HEK293 (cell line): ENCODE measurements at regions not wholly inside any gene's neighbourhood (a gene's known extent, or its start where the extent isn't known, plus 50 kb on each side); places are given as distances from the start of the nearest gene placed in this dataset.

Source experiments
- CTCF ChIP-seq: fragments of 450-650 bp; formaldehyde crosslinking; IDR thresholded peaks from 2 replicates; pipeline ENCODE4 v1.5.1; 2016; ENCODE audit warnings: missing biosample characterization, missing genetic modification characterization
- GLI4 ChIP-seq: fragments of 450-650 bp; formaldehyde crosslinking; IDR thresholded peaks from 2 replicates; pipeline ENCODE4 v1.5.1; 2016; ENCODE audit warnings: missing biosample characterization, missing genetic modification characterization
- HOXA7 ChIP-seq: sonication (generic); formaldehyde crosslinking; IDR thresholded peaks from 2 replicates; pipeline ENCODE4 v1.8.1; 2022; ENCODE audit warnings: missing genetic modification reagents, borderline replicate concordance
- PBX3 ChIP-seq: sonication (generic); formaldehyde crosslinking; IDR thresholded peaks from 2 replicates; pipeline ENCODE4 v1.8.1; 2022; ENCODE audit warnings: mild to moderate bottlenecking, moderate library complexity, missing genetic modification reagents
- YY2 ChIP-seq: fragments of 450-650 bp; formaldehyde crosslinking; IDR thresholded peaks from 2 replicates; pipeline ENCODE4 v1.5.1; 2016; ENCODE audit warnings: missing biosample characterization, missing genetic modification characterization
- ZNF133 ChIP-seq: fragments of 450-650 bp; formaldehyde crosslinking; IDR thresholded peaks from 2 replicates; pipeline ENCODE4 v1.5.1; 2016; ENCODE audit warnings: missing biosample characterization, missing genetic modification characterization
- ZNF274 ChIP-seq, 2 experiments: fragments of 200-500 bp in 1 of 2; fragments of 450-650 bp in 1 of 2; sonication (Bioruptor generic) in 1 of 2; formaldehyde crosslinking in 1 of 2; IDR thresholded peaks; 2 replicates each; pipeline versions ENCODE4 v1.5.1 to v1.6.1; 2014 to 2016; ENCODE audit warnings: borderline replicate concordance in 1 of 2, inconsistent platforms in 1 of 2, low read length in 1 of 2, missing biosample characterization in 1 of 2, missing genetic modification characterization in 1 of 2
- ZNF302 ChIP-seq: fragments of 450-650 bp; formaldehyde crosslinking; IDR thresholded peaks from 2 replicates; pipeline ENCODE4 v1.5.1; 2016; ENCODE audit warnings: missing biosample characterization, missing genetic modification characterization, low read depth
- ZNF423 ChIP-seq: fragments of 450-650 bp; formaldehyde crosslinking; IDR thresholded peaks from 2 replicates; pipeline ENCODE4 v1.5.1; 2016; ENCODE audit warnings: missing biosample characterization, missing genetic modification characterization
- ZNF501 ChIP-seq: fragments of 450-650 bp; formaldehyde crosslinking; IDR thresholded peaks from 2 replicates; pipeline ENCODE4 v1.5.1; 2016; ENCODE audit warnings: missing biosample characterization, missing genetic modification characterization
- ZNF768 ChIP-seq: fragments of 450-650 bp; formaldehyde crosslinking; IDR thresholded peaks from 2 replicates; pipeline ENCODE4 v1.5.1; 2018; ENCODE audit warnings: missing biosample characterization, mild to moderate bottlenecking, missing genetic modification characterization
- TF ChIP-seq, protein P1 (sequence below): fragments of 450-650 bp; IDR thresholded peaks from 2 replicates; pipeline ENCODE4 v1.5.1; 2018; ENCODE audit warnings: missing biosample characterization, missing genetic modification characterization
- TF ChIP-seq, protein P2 (sequence below): fragments of 450-650 bp; formaldehyde crosslinking; IDR thresholded peaks from 2 replicates; pipeline ENCODE4 v1.5.1; 2016; ENCODE audit warnings: missing biosample characterization, missing genetic modification characterization
- TF ChIP-seq, protein P3 (sequence below): fragments of 450-650 bp; formaldehyde crosslinking; IDR thresholded peaks from 2 replicates; pipeline ENCODE4 v1.5.1; 2016; ENCODE audit warnings: missing biosample characterization, missing genetic modification characterization

DNA sequence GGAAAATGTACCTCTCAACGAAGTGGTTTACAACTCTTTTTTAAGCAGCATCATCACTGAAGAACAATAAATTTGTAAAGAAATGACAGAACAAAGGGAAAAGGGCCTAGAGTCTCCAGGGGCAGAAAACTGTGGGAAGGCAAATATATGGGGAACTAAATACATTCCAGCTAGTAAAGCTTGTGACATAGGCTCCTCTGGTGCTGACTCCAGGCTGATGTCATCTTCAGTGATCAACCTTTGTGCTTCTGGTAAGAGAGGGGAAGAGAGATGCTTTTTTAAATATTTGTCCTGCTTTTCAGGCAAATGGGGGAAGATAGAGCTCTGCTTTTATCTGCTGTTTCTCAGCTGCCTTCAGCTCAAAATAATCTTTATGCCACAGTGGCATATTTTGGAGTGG, 323.2 kb downstream of the LRRIQ3 start:
- TF ChIP-seq HOXA7 (no peak), ZNF423 (no peak), CTCF (tag by site-specific recombination) (no peak), ZNF302 (tag by site-specific recombination) (no peak), YY2 (no peak), ZNF274 (IDR thresholded peaks at IDR 0.05; ENCODE audit: low read length) (no peak), ZNF274 (tag by site-specific recombination; IDR thresholded peaks at IDR 0.05; ENCODE audit: borderline replicate concordance) (no peak), ZNF768 (tag by site-specific recombination) (no peak), ZNF133 (no peak), PBX3 (no peak), ZNF501 (tag by site-specific recombination) (no peak), GLI4 (no peak)
- TF ChIP-seq, protein P1, sequence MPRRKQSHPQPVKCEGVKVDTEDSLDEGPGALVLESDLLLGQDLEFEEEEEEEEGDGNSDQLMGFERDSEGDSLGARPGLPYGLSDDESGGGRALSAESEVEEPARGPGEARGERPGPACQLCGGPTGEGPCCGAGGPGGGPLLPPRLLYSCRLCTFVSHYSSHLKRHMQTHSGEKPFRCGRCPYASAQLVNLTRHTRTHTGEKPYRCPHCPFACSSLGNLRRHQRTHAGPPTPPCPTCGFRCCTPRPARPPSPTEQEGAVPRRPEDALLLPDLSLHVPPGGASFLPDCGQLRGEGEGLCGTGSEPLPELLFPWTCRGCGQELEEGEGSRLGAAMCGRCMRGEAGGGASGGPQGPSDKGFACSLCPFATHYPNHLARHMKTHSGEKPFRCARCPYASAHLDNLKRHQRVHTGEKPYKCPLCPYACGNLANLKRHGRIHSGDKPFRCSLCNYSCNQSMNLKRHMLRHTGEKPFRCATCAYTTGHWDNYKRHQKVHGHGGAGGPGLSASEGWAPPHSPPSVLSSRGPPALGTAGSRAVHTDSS (tag by site-specific recombination): no peak
- TF ChIP-seq, protein P2, sequence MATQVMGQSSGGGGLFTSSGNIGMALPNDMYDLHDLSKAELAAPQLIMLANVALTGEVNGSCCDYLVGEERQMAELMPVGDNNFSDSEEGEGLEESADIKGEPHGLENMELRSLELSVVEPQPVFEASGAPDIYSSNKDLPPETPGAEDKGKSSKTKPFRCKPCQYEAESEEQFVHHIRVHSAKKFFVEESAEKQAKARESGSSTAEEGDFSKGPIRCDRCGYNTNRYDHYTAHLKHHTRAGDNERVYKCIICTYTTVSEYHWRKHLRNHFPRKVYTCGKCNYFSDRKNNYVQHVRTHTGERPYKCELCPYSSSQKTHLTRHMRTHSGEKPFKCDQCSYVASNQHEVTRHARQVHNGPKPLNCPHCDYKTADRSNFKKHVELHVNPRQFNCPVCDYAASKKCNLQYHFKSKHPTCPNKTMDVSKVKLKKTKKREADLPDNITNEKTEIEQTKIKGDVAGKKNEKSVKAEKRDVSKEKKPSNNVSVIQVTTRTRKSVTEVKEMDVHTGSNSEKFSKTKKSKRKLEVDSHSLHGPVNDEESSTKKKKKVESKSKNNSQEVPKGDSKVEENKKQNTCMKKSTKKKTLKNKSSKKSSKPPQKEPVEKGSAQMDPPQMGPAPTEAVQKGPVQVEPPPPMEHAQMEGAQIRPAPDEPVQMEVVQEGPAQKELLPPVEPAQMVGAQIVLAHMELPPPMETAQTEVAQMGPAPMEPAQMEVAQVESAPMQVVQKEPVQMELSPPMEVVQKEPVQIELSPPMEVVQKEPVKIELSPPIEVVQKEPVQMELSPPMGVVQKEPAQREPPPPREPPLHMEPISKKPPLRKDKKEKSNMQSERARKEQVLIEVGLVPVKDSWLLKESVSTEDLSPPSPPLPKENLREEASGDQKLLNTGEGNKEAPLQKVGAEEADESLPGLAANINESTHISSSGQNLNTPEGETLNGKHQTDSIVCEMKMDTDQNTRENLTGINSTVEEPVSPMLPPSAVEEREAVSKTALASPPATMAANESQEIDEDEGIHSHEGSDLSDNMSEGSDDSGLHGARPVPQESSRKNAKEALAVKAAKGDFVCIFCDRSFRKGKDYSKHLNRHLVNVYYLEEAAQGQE (tag by site-specific recombination): no peak
- TF ChIP-seq, protein P3, sequence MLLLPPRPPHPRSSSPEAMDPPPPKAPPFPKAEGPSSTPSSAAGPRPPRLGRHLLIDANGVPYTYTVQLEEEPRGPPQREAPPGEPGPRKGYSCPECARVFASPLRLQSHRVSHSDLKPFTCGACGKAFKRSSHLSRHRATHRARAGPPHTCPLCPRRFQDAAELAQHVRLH (tag by site-specific recombination): no peak
